Keratinocyte (primary cell): ENCODE measurements at regions not wholly inside any gene's neighbourhood (a gene's known extent, or its start where the extent isn't known, plus 50 kb on each side); places are given as distances from the start of the nearest gene placed in this dataset.

Experiments
- DNase-seq: peaks from one replicate; pipeline ENCODE4 v3.0.0-alpha.2; 2011; ENCODE audit warnings: low read depth, missing footprints, low spot score
- FAIRE-seq: peaks from 2 replicates; lab custom pipeline; 2011; peaks lifted over from hg19 to GRCh38; lab: Jason Lieb, UNC
- H2AFZ ChIP-seq: 2 replicates; pipeline ENCODE4 v1.6.0; 2012; ENCODE audit warnings: low read length, control low read depth, inconsistent platforms; ENCODE audit not compliant: control insufficient read depth
- H3K27ac ChIP-seq: 2 replicates; pipeline ENCODE4 v1.5.1; 2011; ENCODE audit warnings: low read length; ENCODE audit not compliant: control insufficient read depth, insufficient read depth
- H3K27me3 ChIP-seq: 3 replicates; pipeline ENCODE4 v1.6.0; 2011; ENCODE audit warnings: low read length; ENCODE audit not compliant: control insufficient read depth, insufficient read depth; ENCODE audit errors: extremely low read depth
- H3K36me3 ChIP-seq, 2 experiments: 2 replicates in 1 of 2; 3 replicates in 1 of 2; pipeline ENCODE4 v1.5.1; 2011; ENCODE audit warnings: low read length in 2 of 2, mild to moderate bottlenecking in 1 of 2; ENCODE audit not compliant: control insufficient read depth in 2 of 2, insufficient read depth in 2 of 2; ENCODE audit errors: extremely low read depth in 1 of 2
- H3K4me1 ChIP-seq: 3 replicates; pipeline ENCODE4 v1.5.1; 2011; ENCODE audit warnings: low read length; ENCODE audit not compliant: control insufficient read depth, insufficient read depth; ENCODE audit errors: extremely low read depth
- H3K4me2 ChIP-seq: 3 replicates; pipeline ENCODE4 v1.6.0; 2011; ENCODE audit warnings: low read depth, low read length; ENCODE audit not compliant: control insufficient read depth, insufficient read depth; ENCODE audit errors: extremely low read depth
- H3K4me3 ChIP-seq, 3 experiments: fragments of 200-600 bp in 1 of 3; sonication (generic) in 1 of 3; 2 replicates in 2 of 3; 3 replicates in 1 of 3; pipeline ENCODE4 v1.5.1; 2011 to 2016; ENCODE audit warnings: low read length in 3 of 3, mild to moderate bottlenecking in 3 of 3, control low read depth in 2 of 3, inconsistent platforms in 1 of 3, low read depth in 1 of 3, mixed read lengths in 1 of 3, mixed run types in 1 of 3, moderate library complexity in 1 of 3; ENCODE audit not compliant: control insufficient read depth in 2 of 3, insufficient read depth in 2 of 3; ENCODE audit errors: extremely low read depth in 1 of 3
- H3K79me2 ChIP-seq: 2 replicates; pipeline ENCODE4 v1.6.0; 2012; ENCODE audit warnings: low read length; ENCODE audit not compliant: control insufficient read depth, insufficient read depth
- H3K9ac ChIP-seq: 3 replicates; pipeline ENCODE4 v1.6.0; 2011; ENCODE audit warnings: low read length; ENCODE audit not compliant: control insufficient read depth, insufficient read depth; ENCODE audit errors: extremely low read depth
- H3K9me1 ChIP-seq: 3 replicates; pipeline ENCODE4 v1.6.0; 2011; ENCODE audit warnings: low read length; ENCODE audit not compliant: control insufficient read depth, insufficient read depth; ENCODE audit errors: extremely low read depth
- H3K9me3 ChIP-seq: 2 replicates; pipeline ENCODE4 v1.5.1; 2012; ENCODE audit warnings: low read depth, low read length; ENCODE audit not compliant: control insufficient read depth
- H4K20me1 ChIP-seq: 3 replicates; pipeline ENCODE4 v1.6.0; 2011; ENCODE audit warnings: low read length; ENCODE audit not compliant: control insufficient read depth, insufficient read depth; ENCODE audit errors: extremely low read depth
- EZH2 ChIP-seq: IDR thresholded peaks from one replicate; pipeline ENCODE4 v1.6.1; 2012; ENCODE audit warnings: inconsistent platforms, mild to moderate bottlenecking, low read length, moderate library complexity
- dilution Hi-C: fragments of 300-500 bp; cut with MboI; formaldehyde crosslinking; loops from one replicate; pipeline ENCODE4 v1.7.0; 2020; ENCODE audit warnings: low sequenced_read_pairs; ENCODE audit not compliant: extremely low pct_ligation_motif_present
- TF ChIP-seq, protein P1 (sequence below), 3 experiments: IDR thresholded peaks in 1 of 3; conservative IDR thresholded peaks in 1 of 3; optimal IDR thresholded peaks in 1 of 3; 2 replicates in 2 of 3; 3 replicates in 1 of 3; pipeline versions ENCODE3 to v1.5.1; 2011; ENCODE audit warnings: low read length in 3 of 3, mild to moderate bottlenecking in 3 of 3, moderate library complexity in 2 of 3, control low read depth in 1 of 3, inconsistent platforms in 1 of 3; ENCODE audit not compliant: insufficient read depth in 2 of 3; ENCODE audit errors: extremely low read depth in 1 of 3

DNA sequence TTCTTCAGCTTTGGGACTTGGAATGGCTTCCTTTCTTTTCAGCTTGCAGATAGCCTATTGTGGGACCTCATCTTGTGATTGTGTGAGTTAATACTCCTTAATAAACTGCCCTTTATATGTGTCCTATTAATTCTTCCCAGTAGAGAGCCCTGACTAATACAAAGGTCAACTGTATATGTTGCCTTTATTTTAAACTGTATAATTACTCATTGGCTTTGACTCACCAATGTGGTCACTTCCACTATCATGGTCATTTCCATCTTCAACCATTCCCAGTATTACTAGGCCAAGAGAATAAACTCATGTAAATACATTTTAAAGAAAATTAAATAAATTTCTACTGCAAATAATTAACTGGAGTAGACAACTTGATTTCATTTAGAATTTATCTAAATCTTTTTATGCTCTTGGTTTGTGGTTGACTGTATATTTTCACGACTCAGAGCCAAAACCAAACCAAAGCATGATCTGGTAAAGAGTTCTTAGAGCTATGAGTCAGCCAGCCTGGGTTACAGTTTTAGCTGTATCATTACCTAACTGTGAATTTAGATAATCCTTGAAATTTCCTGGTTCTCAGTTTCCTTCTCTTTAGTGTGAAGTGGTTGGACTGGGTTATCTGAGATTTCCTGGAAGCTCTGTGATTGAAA, 188.4 kb downstream of the PPP1R3A start:
- H4K20me1 ChIP-seq = no peaks in the 10 kb centered on the region
- H3K36me3 ChIP-seq = no peaks in the 10 kb centered on the region
- dilution Hi-C loops = no loop called here
- FAIRE-seq (no peak), DNase-seq (peak; percentile 2)
- no peak overlapping the region for H3K27ac ChIP-seq
- no peak overlapping the region for H3K4me2 ChIP-seq
- no peak overlapping the region for H2AFZ ChIP-seq
- peaks cover 8% of the 10 kb centered on the region for H3K4me1 ChIP-seq
- no peak overlapping the region for H3K9ac ChIP-seq
- H3K27me3 ChIP-seq = no peaks in the 10 kb centered on the region
- TF ChIP-seq, protein P1, sequence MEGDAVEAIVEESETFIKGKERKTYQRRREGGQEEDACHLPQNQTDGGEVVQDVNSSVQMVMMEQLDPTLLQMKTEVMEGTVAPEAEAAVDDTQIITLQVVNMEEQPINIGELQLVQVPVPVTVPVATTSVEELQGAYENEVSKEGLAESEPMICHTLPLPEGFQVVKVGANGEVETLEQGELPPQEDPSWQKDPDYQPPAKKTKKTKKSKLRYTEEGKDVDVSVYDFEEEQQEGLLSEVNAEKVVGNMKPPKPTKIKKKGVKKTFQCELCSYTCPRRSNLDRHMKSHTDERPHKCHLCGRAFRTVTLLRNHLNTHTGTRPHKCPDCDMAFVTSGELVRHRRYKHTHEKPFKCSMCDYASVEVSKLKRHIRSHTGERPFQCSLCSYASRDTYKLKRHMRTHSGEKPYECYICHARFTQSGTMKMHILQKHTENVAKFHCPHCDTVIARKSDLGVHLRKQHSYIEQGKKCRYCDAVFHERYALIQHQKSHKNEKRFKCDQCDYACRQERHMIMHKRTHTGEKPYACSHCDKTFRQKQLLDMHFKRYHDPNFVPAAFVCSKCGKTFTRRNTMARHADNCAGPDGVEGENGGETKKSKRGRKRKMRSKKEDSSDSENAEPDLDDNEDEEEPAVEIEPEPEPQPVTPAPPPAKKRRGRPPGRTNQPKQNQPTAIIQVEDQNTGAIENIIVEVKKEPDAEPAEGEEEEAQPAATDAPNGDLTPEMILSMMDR (optimal IDR thresholded peaks at IDR 0.05 in 1 of 3, IDR thresholded peaks at IDR 0.05 in 1 of 3, conservative IDR thresholded peaks at IDR 0.05 in 1 of 3; ENCODE audit: extremely low read depth in 1 of 3, insufficient read depth in 2 of 3, low read length in 3 of 3) = no peak
- TF ChIP-seq EZH2 = no peak
- no peaks in the 10 kb centered on the region for H3K79me2 ChIP-seq
- no peaks in the 10 kb centered on the region for H3K9me3 ChIP-seq
- no peak overlapping the region for H3K4me3 ChIP-seq
- H3K9me1 ChIP-seq = no peaks in the 10 kb centered on the region

DNA sequence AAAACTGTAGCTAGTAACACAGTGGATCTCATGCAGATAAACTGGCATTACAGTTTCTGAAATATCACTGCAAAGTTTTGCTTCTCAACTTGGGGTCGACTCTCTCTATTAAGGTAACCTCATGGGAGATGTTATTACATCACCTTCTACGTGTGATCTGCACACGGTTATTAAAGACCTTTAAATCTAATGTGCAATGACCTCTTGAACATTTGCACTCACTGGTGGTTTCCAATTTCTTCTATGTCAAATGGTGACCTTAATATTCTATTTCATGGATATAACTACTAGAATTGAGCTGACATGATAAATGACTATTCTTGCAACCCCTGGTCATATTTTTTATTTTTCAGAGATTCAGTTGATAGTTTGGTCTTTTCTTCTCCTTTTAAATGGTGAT, 191.3 kb downstream of the PPP1R3A start:
- no peak overlapping the region for H3K9ac ChIP-seq
- no peak overlapping the region for H3K4me3 ChIP-seq
- no peaks in the 10 kb centered on the region for H3K27me3 ChIP-seq
- no peak overlapping the region for H2AFZ ChIP-seq
- dilution Hi-C loops = no loop called here
- H3K9me1 ChIP-seq = no peaks in the 10 kb centered on the region
- H3K79me2 ChIP-seq = no peaks in the 10 kb centered on the region
- peaks cover 8% of the 10 kb centered on the region for H3K4me1 ChIP-seq
- no peak overlapping the region for H3K27ac ChIP-seq
- DNase-seq = no peak
- no peaks in the 10 kb centered on the region for H4K20me1 ChIP-seq
- no peaks in the 10 kb centered on the region for H3K36me3 ChIP-seq
- TF ChIP-seq EZH2 = no peak
- TF ChIP-seq, protein P1 (optimal IDR thresholded peaks at IDR 0.05 in 1 of 3, IDR thresholded peaks at IDR 0.05 in 1 of 3, conservative IDR thresholded peaks at IDR 0.05 in 1 of 3; ENCODE audit: extremely low read depth in 1 of 3, insufficient read depth in 2 of 3, low read length in 3 of 3) = no peak
- H3K4me2 ChIP-seq = no peak overlapping the region
- no peaks in the 10 kb centered on the region for H3K9me3 ChIP-seq
- FAIRE-seq = no peak
